HFF-Myc (cell line): ENCODE measurements at regions not wholly inside any gene's neighbourhood (a gene's known extent, or its start where the extent isn't known, plus 50 kb on each side); places are given as distances from the start of the nearest gene placed in this dataset.

Source experiments
- DNase-seq: peaks from one replicate; pipeline ENCODE4 v3.0.0-alpha.2; 2011; ENCODE audit warnings: low read depth; ENCODE audit errors: extremely low read depth
- H3K4me3 ChIP-seq: replicated peaks from 2 replicates; pipeline ENCODE4 v1.5.1; 2011; ENCODE audit warnings: low read depth, mild to moderate bottlenecking, control low read depth, low read length
- CTCF ChIP-seq: IDR thresholded peaks from 2 replicates; pipeline ENCODE4 v1.5.1; 2012; ENCODE audit warnings: mild to moderate bottlenecking, low read depth, low read length, control low read depth; ENCODE audit errors: missing control alignments

- no peak for TF ChIP-seq CTCF
- DNase-seq = no peak
- H3K4me3 ChIP-seq = no peak overlapping the region
Measured at GRCh38 chr16:88292007-88292970, 90.5 kb upstream of the ZNF469 start.

- no peak for DNase-seq
- H3K4me3 ChIP-seq = no peak overlapping the region
- no peak for TF ChIP-seq CTCF
Measured at GRCh38 chr16:88293097-88293496, 89.7 kb upstream of the ZNF469 start.

- TF ChIP-seq CTCF = no peak
- no peak overlapping the region for H3K4me3 ChIP-seq
- no peak for DNase-seq
Measured at GRCh38 chr16:88295671-88296436, 86.9 kb upstream of the ZNF469 start.

DNA sequence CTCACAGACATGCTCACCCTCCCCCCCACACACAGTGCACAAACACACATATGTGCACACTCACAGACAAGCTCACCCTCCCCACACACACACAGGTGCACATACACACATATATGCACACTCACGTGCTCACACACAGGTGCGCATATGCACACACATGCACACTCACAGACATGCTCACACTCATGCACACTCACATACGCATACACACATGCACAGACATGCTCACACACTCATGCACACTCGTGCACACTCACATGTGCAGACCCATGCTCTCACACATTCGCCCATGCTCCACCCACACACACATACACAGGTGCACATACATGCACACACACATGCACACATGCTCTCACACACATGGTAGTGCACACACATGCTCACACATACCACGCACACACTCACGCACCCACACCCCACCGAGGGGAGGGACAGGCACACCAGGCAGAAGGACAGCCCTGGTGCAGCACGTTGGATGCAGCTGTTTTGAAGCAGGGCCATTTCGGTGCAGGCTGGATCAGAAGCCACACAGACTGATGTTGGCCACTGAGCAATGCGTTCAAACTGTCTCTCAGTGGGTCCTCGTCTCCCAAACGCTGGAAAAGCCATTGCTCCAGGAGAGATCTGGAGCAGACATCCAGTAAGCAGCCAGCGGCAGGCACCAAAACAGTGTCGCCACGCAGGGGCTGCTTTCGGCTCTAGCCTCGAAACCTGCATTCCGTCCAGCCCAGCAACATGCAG is 86.2 kb upstream of the ZNF469 start:
- H3K4me3 ChIP-seq = no peak overlapping the region
- no peak for TF ChIP-seq CTCF
- no peak for DNase-seq

DNA sequence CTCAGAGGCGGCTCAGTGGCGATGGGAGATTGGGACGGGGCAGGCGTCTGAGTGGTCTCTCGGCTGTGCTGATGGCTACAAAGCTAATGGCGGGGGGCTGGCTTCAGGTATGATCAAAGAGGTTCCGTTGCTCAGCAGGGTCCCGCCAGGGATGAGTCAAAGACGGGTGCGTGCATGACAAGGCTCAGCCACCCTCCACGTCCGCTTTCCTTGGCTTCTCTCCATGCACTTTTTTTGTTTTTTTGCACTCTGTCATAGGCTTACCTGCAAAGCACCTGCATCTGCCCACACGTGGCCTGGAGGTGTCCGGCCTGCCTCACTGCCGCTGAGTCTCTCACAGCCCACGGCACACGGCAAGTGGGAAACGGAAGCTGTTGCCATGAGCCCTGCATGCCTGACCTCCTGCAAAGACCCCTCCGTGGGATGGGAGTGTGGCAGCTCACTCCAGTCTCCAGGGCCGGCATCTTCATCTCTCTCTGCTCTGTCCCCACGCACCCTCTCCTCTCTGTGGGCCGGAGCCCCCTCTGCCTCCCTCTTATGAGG is 85.5 kb upstream of the ZNF469 start:
- no peak for TF ChIP-seq CTCF
- DNase-seq = no peak
- H3K4me3 ChIP-seq = no peak overlapping the region

DNA sequence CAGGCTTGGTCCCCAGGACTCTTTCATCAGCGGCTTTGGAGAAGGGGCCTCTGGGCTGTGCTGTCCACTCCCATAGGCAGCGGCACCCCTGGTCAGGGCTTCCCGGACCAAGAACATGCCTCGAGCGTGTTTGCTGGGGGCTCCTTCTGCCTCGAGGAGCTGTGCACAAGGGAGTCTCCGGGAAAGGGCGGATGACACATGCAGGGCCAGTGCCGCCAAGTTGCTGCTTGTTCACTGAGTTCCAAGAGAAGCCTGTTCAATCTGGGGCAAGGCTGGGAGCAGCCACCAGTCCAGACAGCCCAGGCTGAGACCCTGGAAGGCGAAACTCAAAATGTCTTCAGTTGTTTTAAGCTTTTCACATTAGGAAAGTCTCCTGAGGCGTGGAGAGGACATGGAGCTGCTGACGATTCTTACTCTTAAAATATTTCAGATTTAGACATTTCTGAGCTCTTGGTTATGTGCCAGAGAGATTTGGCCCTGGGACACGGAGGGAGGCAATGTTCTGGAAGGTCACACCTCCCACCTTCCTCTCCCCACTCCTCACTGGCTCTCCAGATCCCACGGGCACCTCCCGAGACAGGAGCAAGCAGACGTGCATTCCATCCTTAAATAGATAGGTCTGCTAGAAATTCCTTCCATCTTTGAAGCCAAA is 84.5 kb upstream of the ZNF469 start:
- H3K4me3 ChIP-seq = no peak overlapping the region
- no peak for DNase-seq
- TF ChIP-seq CTCF = no peak
